HT1080 (cell line): ENCODE measurements at regions not wholly inside any gene's neighbourhood (a gene's known extent, or its start where the extent isn't known, plus 50 kb on each side); places are given as distances from the start of the nearest gene placed in this dataset.

Source experiments
- DNase-seq: peaks from one replicate; pipeline ENCODE4 v3.0.0-alpha.2; 2015; ENCODE audit warnings: low read depth

- DNase-seq, result no peak
Measured at GRCh38 chr2:59149271-59149670, 908.1 kb upstream of the FANCL start.

GRCh38 chr2:59112258-59112657 is 871.1 kb upstream of the FANCL start:
- no peak for DNase-seq

- DNase-seq, result no peak
Measured at GRCh38 chr2:59096973-59097372, 855.8 kb upstream of the FANCL start.

- DNase-seq, result no peak
Measured at GRCh38 chr2:59093571-59093970, 852.4 kb upstream of the FANCL start.

GRCh38 chr2:59084326-59084725 is 843.2 kb upstream of the FANCL start:
- DNase-seq, result no peak

GRCh38 chr2:59083075-59083828 is 842.1 kb upstream of the FANCL start:
- DNase-seq, result no peak

- no peak for DNase-seq
Measured at GRCh38 chr2:59082657-59083056, 841.5 kb upstream of the FANCL start.

GRCh38 chr2:59080451-59081181 is 839.5 kb upstream of the FANCL start:
- DNase-seq, result no peak

GRCh38 chr2:59077981-59078531 is 836.9 kb upstream of the FANCL start:
- no peak for DNase-seq

- DNase-seq, result no peak
Measured at GRCh38 chr2:59077026-59077725, 836.1 kb upstream of the FANCL start.

GRCh38 chr2:59076079-59076619 is 835.0 kb upstream of the FANCL start:
- DNase-seq, result no peak

GRCh38 chr2:59074071-59074470 is 832.9 kb upstream of the FANCL start:
- DNase-seq, result no peak

GRCh38 chr2:59073286-59073685 is 832.2 kb upstream of the FANCL start:
- no peak for DNase-seq

- DNase-seq, result no peak
Measured at GRCh38 chr2:59068255-59068654, 827.1 kb upstream of the FANCL start.

GRCh38 chr2:59066787-59067399 is 825.8 kb upstream of the FANCL start:
- DNase-seq, result no peak

- DNase-seq, result no peak
Measured at GRCh38 chr2:59047373-59047995, 806.4 kb upstream of the FANCL start.

- DNase-seq, result no peak
Measured at GRCh38 chr2:59046401-59047372, 805.6 kb upstream of the FANCL start.

GRCh38 chr2:59044736-59045135 is 803.6 kb upstream of the FANCL start:
- DNase-seq, result no peak

- no peak for DNase-seq
Measured at GRCh38 chr2:59041139-59041538, 800.0 kb upstream of the FANCL start.

GRCh38 chr2:59034837-59035236 is 793.7 kb upstream of the FANCL start:
- DNase-seq, result no peak
